Transverse colon (tissue), 4 donors: ENCODE measurements at regions not wholly inside any gene's neighbourhood (a gene's known extent, or its start where the extent isn't known, plus 50 kb on each side); places are given as distances from the start of the nearest gene placed in this dataset.

Experiments used
- DNase-seq: peaks from one replicate; pipeline ENCODE4 v3.0.0-alpha.2; 2019
- H3K27ac ChIP-seq, 4 donors: fragments of 200-600 bp; sonication (generic); 2 replicates each; pipeline ENCODE4 v1.5.1; 2016 to 2018; ENCODE audit warnings: inconsistent platforms in 4 of 4
- H3K27me3 ChIP-seq: fragments of 200-600 bp; sonication (generic); 2 replicates; pipeline ENCODE4 v1.5.1; 2017; ENCODE audit warnings: inconsistent platforms
- H3K36me3 ChIP-seq, 4 donors: fragments of 200-600 bp; sonication (generic); 2 replicates each; pipeline ENCODE4 v1.5.1; 2017 to 2019; ENCODE audit warnings: inconsistent platforms in 4 of 4
- H3K4me1 ChIP-seq, 4 donors: fragments of 200-600 bp; sonication (generic); 2 replicates each; pipeline ENCODE4 v1.5.1; 2017 to 2020; ENCODE audit warnings: inconsistent platforms in 4 of 4
- H3K4me3 ChIP-seq, 4 donors: fragments of 200-600 bp; sonication (generic); 1 replicate in 1 of 4; 2 replicates in 3 of 4; pipeline versions ENCODE4 v1.5.1 to v1.6.1; 2017 to 2019; ENCODE audit warnings: inconsistent platforms in 4 of 4
- H3K9me3 ChIP-seq, 2 donors: fragments of 200-600 bp; sonication (generic); 2 replicates each; pipeline ENCODE4 v1.5.1; 2017 to 2019; ENCODE audit warnings: inconsistent platforms in 2 of 2
- EP300 ChIP-seq: sonication (generic); formaldehyde crosslinking; IDR thresholded peaks from one replicate; pipeline ENCODE4 v1.6.1; 2017; ENCODE audit warnings: antibody characterized with exemption, low read depth
- POLR2A ChIP-seq: fragments of 450-650 bp; IDR thresholded peaks from one replicate; pipeline ENCODE4 v1.6.1; 2016; ENCODE audit warnings: antibody characterized with exemption, mild to moderate bottlenecking, moderate library complexity
- POLR2AphosphoS5 ChIP-seq, 3 donors: sonication (generic); formaldehyde crosslinking; IDR thresholded peaks; one replicate each; pipeline ENCODE4 v1.6.1; 2016; ENCODE audit warnings: antibody characterized with exemption in 3 of 3
- WGBS, 2 donors: methylation state at CpG; one replicate each; pipeline ENCODE4 v1.1.5; 2018; ENCODE audit warnings: low coverage in 1 of 2; 5-methylcytosine and 5-hydroxymethylcytosine counted together
- in situ Hi-C, 4 donors: fragments of 200-750 bp; cut with MboI; loops; one replicate each; pipeline versions ENCODE4 v1.15.0 to v1.15.1; 2017; ENCODE audit warnings: low sequenced_read_pairs in 3 of 4, low pct_ligation_motif_present in 1 of 4, low pct_unique_long_range_greater_than_20kb in 1 of 4
- intact Hi-C: fragments of 100-400 bp; cut with DNase I; formaldehyde crosslinking; loops from one replicate; pipeline ENCODE4 v1.15.1; 2023; ENCODE audit warnings: low total_unique reads
- TF ChIP-seq, protein P1 (sequence below), 5 experiments: fragments of 200-600 bp in 3 of 5; fragments of 450-650 bp in 2 of 5; sonication (generic) in 3 of 5; IDR thresholded peaks; 1 replicate in 2 of 5; 2 replicates in 3 of 5; pipeline ENCODE4 v1.5.1; 2016 to 2017; ENCODE audit warnings: antibody characterized with exemption in 5 of 5, inconsistent platforms in 3 of 5, mild to moderate bottlenecking in 2 of 5, moderate library complexity in 1 of 5

DNA sequence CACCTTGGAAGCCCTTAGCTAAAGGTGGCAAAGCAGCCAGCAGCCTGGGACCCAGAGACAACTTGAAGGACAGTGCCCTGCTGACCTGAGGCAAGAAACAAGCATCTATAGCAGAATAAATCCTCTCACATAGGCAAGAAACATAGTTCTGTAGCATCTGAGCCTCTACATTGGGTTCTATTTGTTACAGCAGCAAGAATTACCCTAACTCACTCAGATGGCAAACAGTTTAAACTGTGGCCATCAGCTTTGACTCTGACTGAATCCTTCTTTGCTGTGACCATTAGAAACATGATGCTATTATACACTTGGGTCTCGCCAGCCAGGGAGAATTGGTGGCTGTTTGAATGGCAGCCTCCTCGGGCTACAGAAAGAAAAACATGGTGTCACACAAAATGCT lies 53.1 kb upstream of the CCL1 start:
- no peak for DNase-seq
- in situ Hi-C loops: loop anchor here in 3 of 4 donors (25.0 kb wide), 3 partner anchors 221 to 1121 kb away; partner anchors contain the start of genes NLE1 (in 1 of the 3), SLFN12L (in 1 of the 3) and UNC45B (in 1 of the 3)
- WGBS, 2 donors: 88% methylated on average over 2 of the region's 2 CpGs; no CpG with 5 or more reads in 1 of the 2 donors
- Histone ChIP-seq H3K27me3 (peaks cover 36% of the 10 kb centered on the region), H3K9me3 (no peaks in the 10 kb centered on the region), H3K4me1 (no peaks in the 10 kb centered on the region), H3K4me3 (no peak overlapping the region), H3K36me3 (no peaks in the 10 kb centered on the region), H3K27ac (no peak overlapping the region)
- no peak for TF ChIP-seq POLR2A
- TF ChIP-seq EP300: no peak
- no peak for TF ChIP-seq POLR2AphosphoS5 (IDR thresholded peaks at IDR 0.05)
- TF ChIP-seq, protein P1, sequence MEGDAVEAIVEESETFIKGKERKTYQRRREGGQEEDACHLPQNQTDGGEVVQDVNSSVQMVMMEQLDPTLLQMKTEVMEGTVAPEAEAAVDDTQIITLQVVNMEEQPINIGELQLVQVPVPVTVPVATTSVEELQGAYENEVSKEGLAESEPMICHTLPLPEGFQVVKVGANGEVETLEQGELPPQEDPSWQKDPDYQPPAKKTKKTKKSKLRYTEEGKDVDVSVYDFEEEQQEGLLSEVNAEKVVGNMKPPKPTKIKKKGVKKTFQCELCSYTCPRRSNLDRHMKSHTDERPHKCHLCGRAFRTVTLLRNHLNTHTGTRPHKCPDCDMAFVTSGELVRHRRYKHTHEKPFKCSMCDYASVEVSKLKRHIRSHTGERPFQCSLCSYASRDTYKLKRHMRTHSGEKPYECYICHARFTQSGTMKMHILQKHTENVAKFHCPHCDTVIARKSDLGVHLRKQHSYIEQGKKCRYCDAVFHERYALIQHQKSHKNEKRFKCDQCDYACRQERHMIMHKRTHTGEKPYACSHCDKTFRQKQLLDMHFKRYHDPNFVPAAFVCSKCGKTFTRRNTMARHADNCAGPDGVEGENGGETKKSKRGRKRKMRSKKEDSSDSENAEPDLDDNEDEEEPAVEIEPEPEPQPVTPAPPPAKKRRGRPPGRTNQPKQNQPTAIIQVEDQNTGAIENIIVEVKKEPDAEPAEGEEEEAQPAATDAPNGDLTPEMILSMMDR (IDR thresholded peaks at IDR 0.05): no peak
- intact Hi-C loops: no loop called here

DNA sequence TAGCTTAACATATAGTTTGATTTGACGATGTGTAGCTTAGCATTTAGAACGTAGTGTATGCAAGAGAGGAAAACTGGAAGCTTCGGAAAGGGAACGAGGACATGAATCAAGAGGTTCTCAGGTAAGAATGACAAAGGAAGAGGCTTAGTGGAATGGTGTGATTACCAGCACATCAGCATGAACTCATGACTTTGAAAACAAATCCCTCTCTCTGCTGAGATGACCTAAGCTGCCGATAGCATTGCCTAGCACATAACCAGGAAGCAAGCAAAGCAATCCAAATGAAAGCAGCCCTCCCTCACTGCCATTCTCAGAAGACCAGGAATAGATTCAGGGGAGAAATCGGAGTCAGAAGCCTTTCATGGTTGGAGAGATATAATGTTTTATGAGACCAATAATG lies 51.3 kb upstream of the CCL1 start:
- peaks cover 39% of the 10 kb centered on the region for H3K27me3 ChIP-seq
- intact Hi-C loops (no loop called here), in situ Hi-C loops (loop anchor here in 3 of 4 donors (25.0 kb wide), 3 partner anchors 223 to 1123 kb away; partner anchors contain the start of genes NLE1 (in 1 of the 3), SLFN12L (in 1 of the 3) and UNC45B (in 1 of the 3))
- DNase-seq: no peak
- no peak overlapping the region for H3K4me3 ChIP-seq
- H3K9me3 ChIP-seq: no peaks in the 10 kb centered on the region
- no peak overlapping the region for H3K27ac ChIP-seq
- no peaks in the 10 kb centered on the region for H3K4me1 ChIP-seq
- WGBS, 2 donors: 39 to 42% methylated on average over 5 to 6 of the region's 6 CpGs
- no peak for TF ChIP-seq EP300
- TF ChIP-seq, protein P1 (IDR thresholded peaks at IDR 0.05): no peak
- TF ChIP-seq POLR2AphosphoS5 (IDR thresholded peaks at IDR 0.05): no peak
- TF ChIP-seq POLR2A: no peak
- no peaks in the 10 kb centered on the region for H3K36me3 ChIP-seq

DNA sequence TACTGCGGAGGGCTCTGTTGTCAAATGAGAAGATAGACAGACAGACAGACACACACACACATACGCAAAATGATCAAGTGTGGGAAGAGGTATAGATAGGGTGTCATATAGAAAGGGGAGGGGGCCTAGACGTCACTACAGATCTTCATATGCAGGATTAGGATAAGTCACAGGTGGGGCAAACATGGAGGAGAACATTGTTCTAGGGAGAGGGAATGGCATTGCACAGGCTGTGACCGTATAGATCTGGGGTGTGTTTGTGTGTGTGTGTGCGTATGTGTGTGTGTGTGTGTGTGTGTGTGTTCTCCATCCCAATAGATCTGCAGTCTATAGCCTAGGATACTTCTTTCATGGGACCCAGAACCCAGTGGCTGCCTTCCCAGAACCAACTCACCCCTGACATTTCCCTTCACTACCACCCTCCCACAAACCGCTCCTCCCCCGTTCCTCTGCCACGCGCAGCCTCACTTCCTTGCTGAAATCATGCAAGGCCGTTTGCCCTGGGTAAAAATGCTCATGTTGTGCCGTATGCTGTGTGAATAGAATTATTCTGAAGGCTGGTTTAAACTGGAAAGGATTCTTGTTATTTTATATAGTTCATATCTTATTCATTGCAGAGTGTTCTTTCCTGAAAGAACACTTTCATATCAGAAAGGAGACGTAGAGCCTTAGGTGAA lies 50.5 kb upstream of the CCL1 start:
- no peaks in the 10 kb centered on the region for H3K9me3 ChIP-seq
- H3K4me3 ChIP-seq: no peak overlapping the region
- H3K27me3 ChIP-seq: peaks cover 37% of the 10 kb centered on the region
- no peak overlapping the region for H3K27ac ChIP-seq
- in situ Hi-C loops: loop anchor here in 3 of 4 donors (25.0 kb wide), 3 partner anchors 224 to 1124 kb away; partner anchors contain the start of genes NLE1 (in 1 of the 3), SLFN12L (in 1 of the 3) and UNC45B (in 1 of the 3)
- no peaks in the 10 kb centered on the region for H3K36me3 ChIP-seq
- WGBS, 2 donors: 54% methylated on average over 10 to 12 of the region's 12 CpGs
- H3K4me1 ChIP-seq: no peaks in the 10 kb centered on the region
- intact Hi-C loops: no loop called here
- no peak for DNase-seq
- TF ChIP-seq, protein P1 (IDR thresholded peaks at IDR 0.05): no peak
- TF ChIP-seq POLR2AphosphoS5 (IDR thresholded peaks at IDR 0.05) (no peak), EP300 (no peak), POLR2A (no peak)

DNA sequence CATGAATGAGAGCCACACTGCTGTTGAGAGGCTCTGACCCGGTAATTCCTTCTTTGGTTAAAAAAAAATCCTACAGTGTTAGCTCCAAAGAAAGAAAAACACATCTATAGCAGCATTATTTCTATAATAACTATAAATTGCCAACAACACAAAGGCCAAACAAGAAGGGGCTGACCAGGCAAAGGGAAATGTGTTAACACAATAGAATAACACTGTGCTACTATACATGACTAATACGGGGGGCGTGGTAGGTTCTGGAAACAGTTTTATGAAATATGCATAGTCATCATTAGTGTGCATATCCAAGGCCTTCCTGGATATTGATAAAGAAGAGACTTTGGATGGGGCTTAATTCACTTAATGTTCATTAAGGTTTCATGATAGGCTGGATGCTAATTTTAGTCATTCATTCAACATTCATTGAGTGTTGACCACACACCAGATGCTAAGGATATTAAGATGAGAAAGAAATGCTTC lies 50.0 kb upstream of the CCL1 start:
- WGBS, 2 donors: 68 to 97% methylated on average over 3 of the region's 3 CpGs
- no peak overlapping the region for H3K4me3 ChIP-seq
- no peak for TF ChIP-seq POLR2AphosphoS5 (IDR thresholded peaks at IDR 0.05)
- TF ChIP-seq EP300: no peak
- no peak for TF ChIP-seq POLR2A
- TF ChIP-seq, protein P1 (IDR thresholded peaks at IDR 0.05): no peak
- in situ Hi-C loops: loop anchor here in 3 of 4 donors (25.0 kb wide), 3 partner anchors 224 to 1124 kb away; partner anchors contain the start of genes NLE1 (in 1 of the 3), SLFN12L (in 1 of the 3) and UNC45B (in 1 of the 3)
- no peaks in the 10 kb centered on the region for H3K36me3 ChIP-seq
- no peaks in the 10 kb centered on the region for H3K4me1 ChIP-seq
- H3K9me3 ChIP-seq: no peaks in the 10 kb centered on the region
- intact Hi-C loops: no loop called here
- DNase-seq: no peak
- H3K27me3 ChIP-seq: peaks cover 43% of the 10 kb centered on the region
- no peak overlapping the region for H3K27ac ChIP-seq
